ENCODE measurements at regions not wholly inside any gene's neighbourhood (a gene's known extent, or its start where the extent isn't known, plus 50 kb on each side); places are given as distances from the start of the nearest gene placed in this dataset.

GRCh38 chr6:140181876-140182275 lies 807.4 kb upstream of the CITED2 start:
- no peak for TF ChIP-seq POLR2A (IDR thresholded peaks at IDR 0.05; ENCODE audit: extremely low read depth, insufficient read length)
- no peak for TF ChIP-seq CTCF (IDR thresholded peaks at IDR 0.05; ENCODE audit: low read depth, low read length)
- no peak for TF ChIP-seq MAX (IDR thresholded peaks at IDR 0.05; ENCODE audit: low read depth, low read length)
- no peak for TF ChIP-seq MYC (IDR thresholded peaks at IDR 0.05; ENCODE audit: low read depth, low read length)
- DNase-seq (ENCODE audit: low read depth), result no peak

GRCh38 chr6:140180306-140180705 lies 805.9 kb upstream of the CITED2 start:
- no peak for DNase-seq (ENCODE audit: low read depth)
- TF ChIP-seq MAX (IDR thresholded peaks at IDR 0.05; ENCODE audit: low read depth, low read length) (no peak), MYC (IDR thresholded peaks at IDR 0.05; ENCODE audit: low read depth, low read length) (no peak), POLR2A (IDR thresholded peaks at IDR 0.05; ENCODE audit: extremely low read depth, insufficient read length) (no peak), CTCF (IDR thresholded peaks at IDR 0.05; ENCODE audit: low read depth, low read length) (no peak)
- no peak overlapping the region for H3K4me3 ChIP-seq (ENCODE audit: low read depth, low read length)

More at GRCh38 chr6:140181876-140182275, 807.4 kb upstream of the CITED2 start:
- H3K4me3 ChIP-seq (ENCODE audit: low read depth, low read length), result no peak overlapping the region

GRCh38 chr6:140178935-140179334 lies 804.5 kb upstream of the CITED2 start:
- no peak for TF ChIP-seq MAX (IDR thresholded peaks at IDR 0.05; ENCODE audit: low read depth, low read length)
- no peak for TF ChIP-seq POLR2A (IDR thresholded peaks at IDR 0.05; ENCODE audit: extremely low read depth, insufficient read length)
- no peak for TF ChIP-seq CTCF (IDR thresholded peaks at IDR 0.05; ENCODE audit: low read depth, low read length)
- no peak for DNase-seq (ENCODE audit: low read depth)
- H3K4me3 ChIP-seq (ENCODE audit: low read depth, low read length), result no peak overlapping the region

GRCh38 chr6:140178520-140178919 lies 804.1 kb upstream of the CITED2 start:
- no peak overlapping the region for H3K4me3 ChIP-seq (ENCODE audit: low read depth, low read length)
- no peak for TF ChIP-seq POLR2A (IDR thresholded peaks at IDR 0.05; ENCODE audit: extremely low read depth, insufficient read length)
- TF ChIP-seq CTCF (IDR thresholded peaks at IDR 0.05; ENCODE audit: low read depth, low read length), result no peak
- TF ChIP-seq MYC (IDR thresholded peaks at IDR 0.05; ENCODE audit: low read depth, low read length), result no peak
- TF ChIP-seq MAX (IDR thresholded peaks at IDR 0.05; ENCODE audit: low read depth, low read length), result no peak
- DNase-seq (ENCODE audit: low read depth), result no peak

DNA sequence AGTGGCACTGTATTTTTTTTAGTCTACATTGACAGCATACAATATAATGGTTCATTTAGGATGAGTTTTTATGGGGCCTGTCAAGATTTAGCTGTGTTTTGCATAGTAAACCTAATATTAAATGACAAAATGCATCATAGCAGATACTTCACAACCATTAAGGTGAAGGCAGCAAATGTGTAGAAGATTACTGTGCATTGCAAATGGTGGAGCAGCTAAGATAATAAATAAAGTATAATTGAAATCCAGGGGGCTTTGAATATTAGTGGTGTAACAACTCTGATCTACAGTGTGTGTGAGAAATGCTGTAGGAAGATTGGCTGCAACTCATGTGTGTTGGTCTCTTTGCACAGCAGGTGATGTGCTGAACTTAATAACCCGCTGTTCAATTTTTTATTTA lies 801.9 kb upstream of the CITED2 start:
- no peak overlapping the region for H3K4me3 ChIP-seq (ENCODE audit: low read depth, low read length)
- no peak for TF ChIP-seq MYC (IDR thresholded peaks at IDR 0.05; ENCODE audit: low read depth, low read length)
- no peak for TF ChIP-seq CTCF (IDR thresholded peaks at IDR 0.05; ENCODE audit: low read depth, low read length)
- TF ChIP-seq POLR2A (IDR thresholded peaks at IDR 0.05; ENCODE audit: extremely low read depth, insufficient read length), result no peak
- TF ChIP-seq MAX (IDR thresholded peaks at IDR 0.05; ENCODE audit: low read depth, low read length), result no peak
- no peak for DNase-seq (ENCODE audit: low read depth)

DNA sequence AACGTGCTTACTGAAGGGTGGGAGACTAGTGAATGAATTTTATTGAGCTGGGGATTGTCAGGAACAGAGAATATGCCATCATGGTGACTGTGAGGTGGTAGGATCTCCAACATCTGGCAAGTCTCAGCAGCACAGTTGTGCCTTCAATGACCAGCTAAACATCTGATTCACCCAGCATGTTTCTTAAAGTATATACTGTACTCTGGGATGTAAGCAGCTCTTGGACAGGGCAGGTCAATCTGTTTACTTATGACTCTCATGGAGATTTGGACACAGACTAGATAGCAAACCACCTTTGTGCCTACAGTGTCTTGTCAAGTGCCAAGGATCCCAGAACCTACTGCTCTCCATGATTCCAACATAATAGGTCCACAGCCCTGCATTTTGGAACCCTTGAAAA lies 801.0 kb upstream of the CITED2 start:
- DNase-seq (ENCODE audit: low read depth), result no peak
- no peak for TF ChIP-seq POLR2A (IDR thresholded peaks at IDR 0.05; ENCODE audit: extremely low read depth, insufficient read length)
- no peak for TF ChIP-seq CTCF (IDR thresholded peaks at IDR 0.05; ENCODE audit: low read depth, low read length)
- no peak for TF ChIP-seq MAX (IDR thresholded peaks at IDR 0.05; ENCODE audit: low read depth, low read length)
- TF ChIP-seq MYC (IDR thresholded peaks at IDR 0.05; ENCODE audit: low read depth, low read length), result no peak
- H3K4me3 ChIP-seq (ENCODE audit: low read depth, low read length), result no peak overlapping the region
